Hypothalamus (tissue), 51 donors: ENCODE measurements at regions not wholly inside any gene's neighbourhood (a gene's known extent, or its start where the extent isn't known, plus 50 kb on each side); places are given as distances from the start of the nearest gene placed in this dataset.

Source experiments
- DNase-seq, 51 donors: peaks; one replicate each; lab custom pipeline; 2025; lab: John Stamatoyannopoulos, UW

- DNase-seq: no peak
Measured at GRCh38 chr1:165036403-165036802, 320.1 kb downstream of the LMX1A start.

DNA sequence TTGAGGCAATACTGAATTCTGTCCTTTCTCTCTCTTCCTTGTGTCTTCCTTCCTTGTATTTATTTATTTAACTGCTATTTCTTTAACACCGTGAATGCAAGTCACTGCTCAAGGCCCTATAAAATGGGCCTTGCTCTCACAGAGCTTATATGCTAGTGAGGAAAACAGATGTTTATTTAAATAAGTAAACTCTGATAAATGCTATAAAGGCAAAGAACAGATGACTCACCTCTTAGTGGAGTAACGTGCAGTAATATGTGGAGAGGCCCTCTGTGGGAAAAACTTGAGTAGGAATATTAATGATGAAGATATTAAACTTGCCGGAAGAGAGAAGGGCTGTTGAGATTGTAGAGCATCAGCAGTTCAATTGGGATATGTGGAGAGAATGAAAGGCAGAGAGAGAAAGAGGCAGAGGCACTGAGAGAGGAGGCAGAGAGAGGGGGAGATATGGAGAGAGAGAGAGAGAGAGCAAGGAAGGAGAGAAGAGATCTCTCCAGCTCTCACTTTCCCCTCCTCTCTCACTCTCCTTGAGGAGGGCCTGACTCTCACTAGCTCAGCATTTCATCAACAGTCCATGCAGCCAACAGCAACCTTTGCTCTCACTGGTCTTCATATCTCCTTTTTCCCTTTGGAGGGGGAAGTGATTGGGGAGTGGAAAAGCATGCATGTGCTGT is 322.2 kb downstream of the LMX1A start:
- DNase-seq: no peak

- DNase-seq: no peak
Measured at GRCh38 chr1:165031001-165031400, 325.5 kb downstream of the LMX1A start.

- DNase-seq: no peak
Measured at GRCh38 chr1:165025805-165026204, 330.7 kb downstream of the LMX1A start.

- no peak for DNase-seq
Measured at GRCh38 chr1:165014753-165015152, 341.8 kb downstream of the LMX1A start.

DNA sequence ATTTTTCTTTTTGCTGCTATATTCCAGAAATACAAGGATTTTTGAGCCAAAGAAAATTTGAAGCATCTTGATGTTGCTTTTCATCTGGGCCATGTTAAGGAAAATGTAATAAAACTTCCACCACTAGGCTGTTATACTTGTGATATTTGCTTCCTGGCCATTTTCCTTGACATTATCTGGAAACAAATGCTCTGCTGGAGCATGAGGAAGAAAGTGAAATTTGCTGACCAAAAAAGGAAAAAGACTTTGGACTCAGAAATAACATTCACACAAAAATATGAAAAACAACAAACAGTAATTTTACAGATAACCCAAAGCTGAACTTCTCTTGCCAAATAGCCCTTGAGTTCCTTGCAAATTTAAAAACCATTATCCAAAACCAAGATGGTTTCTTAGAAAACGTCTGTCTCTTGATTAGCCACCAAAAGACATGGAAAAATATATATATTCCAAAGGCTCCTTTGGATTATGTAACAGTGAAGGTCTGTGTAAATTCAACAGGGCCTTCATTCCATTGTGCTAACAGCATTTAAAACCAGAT is 344.5 kb downstream of the LMX1A start:
- DNase-seq: no peak

DNA sequence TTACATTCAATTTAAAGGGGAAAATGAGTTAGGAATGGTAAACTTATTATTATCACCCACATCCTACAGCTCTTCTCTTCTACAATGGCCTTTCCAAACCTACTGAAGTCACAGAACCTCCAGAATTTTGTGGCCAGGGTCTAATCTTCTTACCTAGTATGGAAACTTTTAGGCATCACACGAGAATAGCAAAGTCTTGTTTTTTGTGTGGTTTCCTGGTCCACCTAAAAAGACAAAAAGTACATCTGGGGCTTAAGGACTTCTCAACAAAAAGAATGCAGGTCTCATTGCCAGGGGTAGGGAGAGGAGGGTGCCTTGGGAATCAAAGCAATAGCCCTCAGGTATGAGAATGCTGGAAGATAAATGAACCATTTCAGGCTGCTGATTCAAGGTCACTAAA is 345.3 kb downstream of the LMX1A start:
- DNase-seq: no peak

DNA sequence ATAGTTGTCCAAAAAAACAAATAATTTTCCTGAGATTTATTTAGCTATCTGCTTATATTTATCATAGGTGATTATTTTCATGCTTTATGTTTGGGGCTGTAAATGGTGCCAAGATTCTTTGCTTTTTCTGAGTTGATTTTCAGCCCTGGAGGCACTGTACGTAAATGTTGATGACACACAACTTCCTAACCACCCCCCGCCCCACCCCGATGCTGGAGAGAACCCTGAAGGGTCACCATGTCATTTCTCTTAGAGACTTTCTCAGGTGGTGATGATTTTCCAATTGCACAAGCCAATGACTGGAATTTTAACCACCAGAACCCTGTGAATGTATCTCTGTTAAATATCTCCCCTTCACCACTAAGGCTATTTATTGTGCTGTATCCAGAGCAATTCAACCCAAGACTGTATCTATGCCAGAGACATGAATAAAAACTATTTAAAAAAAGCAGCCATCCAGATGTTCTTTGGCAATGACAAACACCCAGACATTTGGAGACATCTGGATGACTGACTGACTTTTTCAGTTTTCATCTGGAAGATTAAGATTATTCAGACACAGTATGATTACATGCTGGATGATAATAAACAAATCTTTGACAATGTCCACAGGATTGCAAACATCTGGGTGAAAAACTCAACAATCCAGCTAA is 346.0 kb downstream of the LMX1A start:
- DNase-seq: no peak

- DNase-seq: no peak
Measured at GRCh38 chr1:165006831-165007230, 349.7 kb downstream of the LMX1A start.

DNA sequence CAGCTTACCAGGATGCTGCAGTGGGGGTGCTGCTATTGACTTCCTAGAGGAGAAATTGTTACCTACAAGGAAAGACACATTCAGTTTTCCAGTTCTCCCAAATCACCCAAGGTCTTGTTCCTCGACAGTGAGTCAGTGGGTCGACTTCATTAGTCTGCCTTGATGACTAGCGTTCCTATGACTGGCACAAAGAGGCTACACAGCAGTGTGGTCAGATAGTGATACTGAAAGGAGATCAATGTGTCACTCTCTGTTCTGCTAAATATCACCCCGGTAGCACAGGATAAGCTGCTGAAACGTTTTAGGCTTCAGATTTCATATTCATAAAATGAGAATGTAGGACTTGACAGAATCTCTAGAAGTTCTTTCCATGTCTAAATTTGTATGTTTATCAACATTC is 357.4 kb downstream of the LMX1A start:
- DNase-seq: peak in 2 of 51 donors; percentile 1 to 9

DNA sequence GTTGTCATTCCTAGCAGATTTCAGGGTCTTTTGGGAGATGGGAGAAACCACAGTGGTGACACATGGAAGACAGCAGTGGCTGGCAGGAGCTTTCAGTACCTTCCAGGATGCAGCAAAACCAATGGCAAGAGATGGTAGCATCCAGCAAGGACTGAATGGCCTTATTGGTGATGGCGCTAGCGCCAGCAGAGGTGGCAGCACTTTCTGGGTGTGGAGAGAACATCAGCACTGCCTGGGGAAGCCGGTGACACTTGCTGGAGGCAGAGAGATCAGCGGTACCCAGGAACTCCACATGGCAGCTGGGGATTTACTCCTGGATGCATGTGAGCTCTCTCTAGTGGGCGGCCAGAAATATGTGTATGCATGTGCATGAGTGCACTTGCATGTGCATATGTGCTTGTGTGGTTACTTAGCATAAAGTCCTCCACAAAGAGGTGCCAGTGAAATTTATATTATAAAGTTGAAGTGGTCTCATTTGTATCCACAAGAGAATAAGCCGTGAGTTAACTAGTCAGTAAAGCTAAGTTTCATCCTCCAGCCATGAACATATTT is 364.7 kb downstream of the LMX1A start:
- no peak for DNase-seq

DNA sequence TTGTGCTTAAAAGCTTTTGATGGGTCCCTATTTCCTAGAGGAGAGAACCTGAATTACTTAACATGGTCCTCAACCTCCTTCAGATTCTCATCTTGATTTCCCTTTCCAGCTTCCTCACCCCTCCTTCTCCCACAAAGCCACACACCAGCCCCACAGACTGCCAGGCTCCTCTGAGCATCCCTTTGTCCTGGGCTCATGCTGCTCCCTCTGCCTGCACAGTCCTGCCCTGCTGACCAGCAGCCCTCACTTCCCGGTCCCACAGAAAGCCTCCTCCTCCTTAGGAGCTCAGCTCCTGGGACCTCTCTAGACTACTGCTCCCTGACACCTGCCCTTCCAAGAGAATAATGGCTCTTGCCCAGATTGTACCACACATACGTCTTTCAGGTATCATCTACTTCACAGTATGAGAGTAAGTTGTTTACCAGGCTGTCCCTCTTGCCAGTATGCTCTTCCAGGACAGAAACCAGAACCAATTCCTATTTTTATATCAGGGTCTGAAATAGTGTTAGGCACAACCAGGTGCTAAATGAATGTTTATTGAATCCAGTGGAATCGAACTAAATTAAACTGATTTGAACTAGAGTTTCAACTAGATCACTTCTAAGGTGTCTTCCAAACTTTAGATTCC is 373.4 kb downstream of the LMX1A start:
- peak in 32 of 51 donors; percentile 2 to 71 (median 36) for DNase-seq

DNA sequence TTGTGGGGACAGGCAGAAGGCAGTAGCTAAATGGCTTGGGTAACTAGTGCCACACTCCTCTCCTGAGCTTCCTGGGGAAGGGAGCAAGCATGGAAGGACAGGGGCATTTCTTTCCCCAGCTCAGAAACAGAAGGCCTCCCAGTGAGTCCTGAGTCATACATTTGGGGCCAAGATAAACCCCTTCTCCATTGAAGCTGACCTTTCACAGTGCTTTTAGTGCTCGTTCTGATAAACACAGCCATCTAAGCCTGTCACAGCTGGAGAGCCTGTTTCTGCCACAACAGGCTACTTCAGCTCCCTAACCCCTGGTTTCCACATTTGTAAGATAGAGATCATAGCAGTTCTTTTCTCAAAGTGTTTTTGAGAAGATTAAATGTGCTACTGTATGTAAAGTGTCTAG is 374.0 kb downstream of the LMX1A start:
- DNase-seq: no peak

DNA sequence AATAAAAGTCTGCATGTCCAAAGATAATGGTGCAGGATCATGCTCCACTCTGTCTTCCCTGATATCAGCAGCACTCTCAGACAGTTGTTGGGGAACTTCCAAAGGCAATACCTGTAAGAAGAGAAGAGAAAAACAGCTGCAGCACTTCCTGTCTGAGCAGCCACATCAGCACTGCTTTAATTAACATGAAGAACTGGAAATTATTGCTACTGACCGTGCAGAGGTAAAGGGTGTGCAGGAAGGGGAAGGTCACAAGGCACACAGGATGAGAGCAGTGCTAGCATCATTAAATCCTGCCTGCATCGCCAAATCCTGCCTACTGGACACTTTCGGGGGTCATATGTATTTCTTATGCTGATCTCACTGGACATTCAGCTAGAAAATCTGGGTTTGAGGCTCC is 379.0 kb downstream of the LMX1A start:
- no peak for DNase-seq

DNA sequence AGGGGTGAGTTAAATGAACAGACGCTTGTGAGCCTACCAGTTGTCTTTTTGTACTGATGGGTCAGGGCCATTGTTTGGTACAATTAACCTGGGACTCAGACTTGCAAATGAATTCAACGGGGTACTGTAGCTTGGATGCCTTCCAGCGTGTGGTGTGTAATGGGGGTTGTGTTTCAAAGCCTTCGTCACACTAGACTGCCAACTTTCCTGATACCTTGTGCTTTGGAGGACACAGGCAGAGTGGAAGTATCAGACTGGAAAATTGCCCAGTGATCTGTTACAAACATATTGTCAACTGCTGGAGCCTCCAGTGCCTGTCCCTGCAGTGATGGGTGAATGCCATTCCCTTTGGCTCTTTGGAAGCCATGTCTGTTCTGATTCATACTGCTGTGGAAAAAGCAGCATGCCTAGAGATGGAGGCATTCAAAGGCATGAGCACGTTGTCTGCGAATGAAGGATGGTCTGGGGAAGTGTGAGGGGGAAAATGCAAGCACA is 384.5 kb downstream of the LMX1A start:
- DNase-seq: no peak

DNA sequence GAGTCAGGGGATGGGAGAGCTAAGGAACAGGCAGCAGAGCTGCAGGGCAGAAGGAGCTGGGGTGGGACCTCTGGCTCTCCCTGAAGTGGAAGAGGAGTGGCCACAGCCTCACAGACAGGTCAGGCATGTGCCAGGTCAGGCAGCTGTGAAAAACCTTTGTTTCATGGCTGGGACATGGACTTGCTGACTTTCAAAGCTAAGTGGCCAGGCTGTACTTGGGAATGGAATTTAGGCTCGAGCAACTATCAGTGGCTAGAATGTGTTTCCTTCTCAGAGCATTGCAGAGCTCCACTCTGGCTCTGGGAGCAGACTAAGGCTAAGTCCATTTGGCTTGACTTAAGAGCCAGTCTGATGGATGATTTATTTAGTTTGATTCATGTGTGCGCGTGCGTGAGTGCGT is 385.1 kb downstream of the LMX1A start:
- no peak for DNase-seq

- no peak for DNase-seq
Measured at GRCh38 chr1:164969253-164969652, 387.3 kb downstream of the LMX1A start.

DNA sequence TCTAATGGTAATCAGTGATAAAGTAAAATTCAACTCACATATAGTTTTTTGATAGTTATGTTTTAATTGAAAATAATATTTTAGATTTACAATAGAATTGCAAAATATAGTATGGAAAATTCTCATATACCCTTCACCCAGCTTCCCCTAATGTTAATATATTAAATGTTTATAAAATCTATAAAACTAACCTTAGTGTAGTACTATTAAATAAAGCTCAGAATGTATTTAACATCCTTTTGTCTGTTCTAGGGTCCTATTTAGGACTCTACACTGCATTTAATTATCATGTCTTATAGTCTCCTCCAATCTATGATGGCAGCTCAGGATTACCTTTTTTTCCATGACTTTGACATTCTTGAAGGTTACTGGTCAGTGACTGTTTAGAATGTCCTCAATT is 389.2 kb downstream of the LMX1A start:
- no peak for DNase-seq

GRCh38 chr1:164961715-164962114 is 394.8 kb downstream of the LMX1A start:
- DNase-seq: no peak

- peak in 1 of 51 donors; percentile 13 for DNase-seq
Measured at GRCh38 chr1:164958982-164959768, 397.3 kb downstream of the LMX1A start.

DNA sequence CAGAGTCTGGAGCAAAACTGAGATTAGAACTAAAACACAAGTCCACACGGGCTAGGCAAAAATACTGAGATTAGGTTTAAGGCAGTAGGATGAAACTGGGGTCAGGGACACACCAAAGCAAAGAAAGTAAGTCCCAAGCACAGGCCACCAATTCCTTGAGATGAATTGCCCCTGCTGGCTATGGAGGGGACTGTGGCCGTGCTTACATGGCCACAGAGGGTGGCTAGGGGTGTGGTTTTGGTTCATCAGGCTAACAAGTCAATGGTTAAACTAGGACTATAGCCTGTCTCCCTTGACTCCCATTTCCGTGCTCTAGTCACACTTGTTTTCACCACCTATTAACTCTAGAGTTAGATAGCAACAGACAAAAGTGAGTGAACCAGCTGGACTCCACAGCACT is 394.8 kb downstream of the PBX1 start:
- DNase-seq: no peak
